WTC11 (cell line): ENCODE measurements at regions not wholly inside any gene's neighbourhood (a gene's known extent, or its start where the extent isn't known, plus 50 kb on each side); places are given as distances from the start of the nearest gene placed in this dataset.

Experiments
- ATAC-seq: fragments of 200-7000 bp; cut with Tn5 transposase; 2 replicates; pipeline ENCODE4 v1.10.0; 2021; ENCODE audit warnings: mild to moderate bottlenecking, moderate library complexity
- CTCF ChIA-PET: fragments of 300-600 bp; sonication (Branson Sonifier 250); formaldehyde crosslinking; loops from one replicate; lab custom pipeline; 2021; ENCODE audit warnings: antibody characterized with exemption; lab: Charles Lee
- POLR2A ChIA-PET: fragments of 350-600 bp; sonication (Branson Sonifier 250); formaldehyde crosslinking; loops from one replicate; lab custom pipeline; 2021; ENCODE audit warnings: antibody characterized with exemption; lab: Charles Lee
- DNase-seq: peaks from one replicate; pipeline ENCODE4 v3.0.0; 2021; ENCODE audit warnings: low spot score
- H3K27ac Mint-ChIP-seq: 2 replicates; pipeline ENCODE4 v1.8.0; 2021; ENCODE audit warnings: mixed read lengths
- H3K27me3 Mint-ChIP-seq: 2 replicates; pipeline ENCODE4 v1.8.0; 2021; ENCODE audit warnings: low read depth, mild to moderate bottlenecking, moderate library complexity, mixed read lengths
- H3K36me3 Mint-ChIP-seq: 2 replicates; pipeline ENCODE4 v1.8.0; 2021; ENCODE audit warnings: mixed read lengths
- H3K4me1 Mint-ChIP-seq: 2 replicates; pipeline ENCODE4 v1.8.0; 2022; ENCODE audit warnings: mixed read lengths
- H3K4me3 Mint-ChIP-seq: 2 replicates; pipeline ENCODE4 v1.8.0; 2021; ENCODE audit warnings: mild to moderate bottlenecking, moderate library complexity, mixed read lengths
- H3K9me3 Mint-ChIP-seq: 2 replicates; pipeline ENCODE4 v1.8.0; 2021; ENCODE audit warnings: mixed read lengths
- ATF3 ChIP-seq: sonication (generic); formaldehyde crosslinking; conservative IDR thresholded peaks from 2 replicates; pipeline ENCODE4 v1.8.1; 2022; ENCODE audit warnings: mild to moderate bottlenecking, missing genetic modification reagents
- E2F4 ChIP-seq: sonication (generic); formaldehyde crosslinking; IDR thresholded peaks from 2 replicates; pipeline ENCODE4 v1.8.1; 2022; ENCODE audit warnings: low read depth, mild to moderate bottlenecking, moderate library complexity, missing genetic modification reagents, borderline replicate concordance
- ESRRA ChIP-seq: sonication (generic); formaldehyde crosslinking; IDR thresholded peaks from 2 replicates; pipeline ENCODE4 v1.8.1; 2022; ENCODE audit warnings: mild to moderate bottlenecking, missing genetic modification reagents, borderline replicate concordance
- FOXP1 ChIP-seq: sonication (generic); formaldehyde crosslinking; IDR thresholded peaks from 2 replicates; pipeline ENCODE4 v1.8.0; 2022; ENCODE audit warnings: missing genetic modification reagents, mild to moderate bottlenecking, moderate library complexity, borderline replicate concordance
- HMGA2 ChIP-seq: fragments of 250-450 bp; sonication (Bioruptor Pico); IDR thresholded peaks from 2 replicates; pipeline ENCODE4 v1.4.0; 2021; ENCODE audit warnings: mild to moderate bottlenecking, moderate library complexity
- IRF1 ChIP-seq: sonication (generic); formaldehyde crosslinking; IDR thresholded peaks from 2 replicates; pipeline ENCODE4 v1.8.0; 2023; ENCODE audit warnings: missing genetic modification reagents
- JAZF1 ChIP-seq: fragments of 250-450 bp; sonication (Bioruptor Pico); IDR thresholded peaks from 2 replicates; pipeline ENCODE4 v1.9.0; 2021; ENCODE audit warnings: moderate library complexity, mild to moderate bottlenecking, inconsistent platforms
- JUN ChIP-seq: sonication (generic); formaldehyde crosslinking; IDR thresholded peaks from 2 replicates; pipeline ENCODE4 v1.8.0; 2023; ENCODE audit warnings: mild to moderate bottlenecking, missing genetic modification reagents
- KAT7 ChIP-seq: sonication (generic); formaldehyde crosslinking; IDR thresholded peaks from 2 replicates; pipeline ENCODE4 v1.8.1; 2023; ENCODE audit warnings: missing genetic modification reagents, mild to moderate bottlenecking, borderline replicate concordance
- NFATC4 ChIP-seq: fragments of 250-450 bp; sonication (Bioruptor Pico); IDR thresholded peaks from 2 replicates; pipeline ENCODE4 v1.9.0; 2021; ENCODE audit warnings: mild to moderate bottlenecking
- NR1H2 ChIP-seq: sonication (generic); formaldehyde crosslinking; IDR thresholded peaks from 2 replicates; pipeline ENCODE4 v1.9.0; 2021; ENCODE audit warnings: mild to moderate bottlenecking, moderate library complexity, missing genetic modification reagents
- RORB ChIP-seq: fragments of 250-450 bp; sonication (Bioruptor Pico); IDR thresholded peaks from 2 replicates; pipeline ENCODE4 v1.9.0; 2021; ENCODE audit warnings: mild to moderate bottlenecking
- SP1 ChIP-seq: sonication (generic); formaldehyde crosslinking; conservative IDR thresholded peaks from 2 replicates; pipeline ENCODE4 v1.8.1; 2022; ENCODE audit warnings: missing genetic modification reagents
- TCF7 ChIP-seq: sonication (generic); formaldehyde crosslinking; IDR thresholded peaks from 2 replicates; pipeline ENCODE4 v1.8.0; 2022; ENCODE audit warnings: mild to moderate bottlenecking, low read depth, missing genetic modification reagents, moderate library complexity
- TEAD1 ChIP-seq: sonication (generic); formaldehyde crosslinking; IDR thresholded peaks from 2 replicates; pipeline ENCODE4 v1.8.0; 2022; ENCODE audit warnings: mild to moderate bottlenecking, missing genetic modification reagents
- TP53 ChIP-seq: sonication (generic); formaldehyde crosslinking; IDR thresholded peaks from 2 replicates; pipeline ENCODE4 v1.8.1; 2023; ENCODE audit warnings: mild to moderate bottlenecking, missing genetic modification reagents
- USF1 ChIP-seq: sonication (generic); formaldehyde crosslinking; IDR thresholded peaks from 2 replicates; pipeline ENCODE4 v1.8.0; 2022; ENCODE audit warnings: mild to moderate bottlenecking, missing genetic modification reagents
- ZNF396 ChIP-seq: fragments of 250-450 bp; sonication (Bioruptor Pico); IDR thresholded peaks from 2 replicates; pipeline ENCODE4 v1.8.0; 2021; ENCODE audit warnings: mild to moderate bottlenecking, moderate library complexity, borderline replicate concordance
- ZSCAN18 ChIP-seq: fragments of 250-450 bp; sonication (Bioruptor Pico); IDR thresholded peaks from 2 replicates; pipeline ENCODE4 v2.1.2; 2022; ENCODE audit warnings: mild to moderate bottlenecking, moderate library complexity
- TF ChIP-seq, protein P1 (sequence below): sonication (generic); formaldehyde crosslinking; IDR thresholded peaks from 2 replicates; pipeline ENCODE4 v1.8.0; 2022; ENCODE audit warnings: mild to moderate bottlenecking, missing genetic modification reagents
- TF ChIP-seq, protein P2 (sequence below): fragments of 250-450 bp; sonication (Bioruptor Pico); IDR thresholded peaks from 2 replicates; pipeline ENCODE4 v1.9.0; 2021; ENCODE audit warnings: mild to moderate bottlenecking
- TF ChIP-seq, protein P3 (sequence below): fragments of 250-450 bp; sonication (Bioruptor Pico); IDR thresholded peaks from 2 replicates; pipeline ENCODE4 v1.8.0; 2021; ENCODE audit warnings: mild to moderate bottlenecking

GRCh38 chr2:12169721-12170120 lies 423.3 kb downstream of the LPIN1 start:
- POLR2A ChIA-PET = no interaction called here
- H3K27me3 Mint-ChIP-seq = no peaks in the 10 kb centered on the region; the same call in 1 of the 2 replicates
- no peaks in the 10 kb centered on the region for H3K9me3 Mint-ChIP-seq

DNA sequence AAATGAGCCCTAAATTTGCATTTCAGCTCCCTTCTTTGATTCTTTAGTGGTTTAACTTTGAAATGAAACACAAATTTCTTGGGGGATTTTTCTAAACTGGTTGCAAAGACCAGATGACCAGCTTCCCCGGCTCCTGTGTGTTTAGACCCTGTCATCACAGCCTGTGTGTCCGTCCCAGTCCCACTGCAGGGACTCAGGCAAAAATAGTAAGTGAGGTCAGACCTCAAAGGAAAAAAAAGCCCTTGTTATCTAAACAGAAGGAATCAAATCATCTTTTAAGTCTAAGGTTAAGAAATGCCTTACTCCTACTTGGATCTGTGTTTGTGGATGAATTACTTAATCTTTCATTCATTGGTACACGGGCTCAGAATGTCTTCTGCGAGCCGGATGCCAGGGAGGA lies 423.7 kb downstream of the LPIN1 start:
- ATAC-seq (no peak), DNase-seq (no peak)
- no peaks in the 10 kb centered on the region for H3K36me3 Mint-ChIP-seq
- CTCF ChIA-PET = interaction anchor here (1.4 kb wide), 1 partner anchor 151 kb away, joined by 3 read pairs; no protein-coding TSS in a partner anchor
- H3K9me3 Mint-ChIP-seq = no peaks in the 10 kb centered on the region
- no peaks in the 10 kb centered on the region; the same call in 1 of the 2 replicates for H3K27me3 Mint-ChIP-seq
- POLR2A ChIA-PET = no interaction called here
- H3K4me1 Mint-ChIP-seq = no peaks in the 10 kb centered on the region; the same call in 1 of the 2 replicates
- H3K4me3 Mint-ChIP-seq = no peak overlapping the region
- H3K27ac Mint-ChIP-seq = no peak overlapping the region
- no peak for TF ChIP-seq KAT7 (CRISPR knock-in tag)
- no peak for TF ChIP-seq NFATC4
- TF ChIP-seq HMGA2 (CRISPR knock-in tag) = no peak
- TF ChIP-seq, protein P1, sequence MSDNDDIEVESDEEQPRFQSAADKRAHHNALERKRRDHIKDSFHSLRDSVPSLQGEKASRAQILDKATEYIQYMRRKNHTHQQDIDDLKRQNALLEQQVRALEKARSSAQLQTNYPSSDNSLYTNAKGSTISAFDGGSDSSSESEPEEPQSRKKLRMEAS (CRISPR knock-in tag) = no peak
- no peak for TF ChIP-seq TEAD1
- TF ChIP-seq, protein P2, sequence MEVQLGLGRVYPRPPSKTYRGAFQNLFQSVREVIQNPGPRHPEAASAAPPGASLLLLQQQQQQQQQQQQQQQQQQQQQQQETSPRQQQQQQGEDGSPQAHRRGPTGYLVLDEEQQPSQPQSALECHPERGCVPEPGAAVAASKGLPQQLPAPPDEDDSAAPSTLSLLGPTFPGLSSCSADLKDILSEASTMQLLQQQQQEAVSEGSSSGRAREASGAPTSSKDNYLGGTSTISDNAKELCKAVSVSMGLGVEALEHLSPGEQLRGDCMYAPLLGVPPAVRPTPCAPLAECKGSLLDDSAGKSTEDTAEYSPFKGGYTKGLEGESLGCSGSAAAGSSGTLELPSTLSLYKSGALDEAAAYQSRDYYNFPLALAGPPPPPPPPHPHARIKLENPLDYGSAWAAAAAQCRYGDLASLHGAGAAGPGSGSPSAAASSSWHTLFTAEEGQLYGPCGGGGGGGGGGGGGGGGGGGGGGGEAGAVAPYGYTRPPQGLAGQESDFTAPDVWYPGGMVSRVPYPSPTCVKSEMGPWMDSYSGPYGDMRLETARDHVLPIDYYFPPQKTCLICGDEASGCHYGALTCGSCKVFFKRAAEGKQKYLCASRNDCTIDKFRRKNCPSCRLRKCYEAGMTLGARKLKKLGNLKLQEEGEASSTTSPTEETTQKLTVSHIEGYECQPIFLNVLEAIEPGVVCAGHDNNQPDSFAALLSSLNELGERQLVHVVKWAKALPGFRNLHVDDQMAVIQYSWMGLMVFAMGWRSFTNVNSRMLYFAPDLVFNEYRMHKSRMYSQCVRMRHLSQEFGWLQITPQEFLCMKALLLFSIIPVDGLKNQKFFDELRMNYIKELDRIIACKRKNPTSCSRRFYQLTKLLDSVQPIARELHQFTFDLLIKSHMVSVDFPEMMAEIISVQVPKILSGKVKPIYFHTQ (CRISPR knock-in tag) = no peak
- TF ChIP-seq FOXP1 (CRISPR knock-in tag) = no peak
- no peak for TF ChIP-seq ATF3
- no peak for TF ChIP-seq RORB (CRISPR knock-in tag)
- no peak for TF ChIP-seq JUN
- TF ChIP-seq IRF1 (CRISPR knock-in tag) = no peak
- TF ChIP-seq E2F4 = no peak
- TF ChIP-seq SP1 = no peak
- no peak for TF ChIP-seq ZNF396 (CRISPR knock-in tag)

More at GRCh38 chr2:12169721-12170120, 423.3 kb downstream of the LPIN1 start:
- CTCF ChIA-PET = interaction anchor here (1.4 kb wide), 1 partner anchor 150 kb away, joined by 3 read pairs; no protein-coding TSS in a partner anchor
- no peak for TF ChIP-seq JUN
- TF ChIP-seq TP53 (CRISPR knock-in tag) = no peak
- TF ChIP-seq, protein P3, sequence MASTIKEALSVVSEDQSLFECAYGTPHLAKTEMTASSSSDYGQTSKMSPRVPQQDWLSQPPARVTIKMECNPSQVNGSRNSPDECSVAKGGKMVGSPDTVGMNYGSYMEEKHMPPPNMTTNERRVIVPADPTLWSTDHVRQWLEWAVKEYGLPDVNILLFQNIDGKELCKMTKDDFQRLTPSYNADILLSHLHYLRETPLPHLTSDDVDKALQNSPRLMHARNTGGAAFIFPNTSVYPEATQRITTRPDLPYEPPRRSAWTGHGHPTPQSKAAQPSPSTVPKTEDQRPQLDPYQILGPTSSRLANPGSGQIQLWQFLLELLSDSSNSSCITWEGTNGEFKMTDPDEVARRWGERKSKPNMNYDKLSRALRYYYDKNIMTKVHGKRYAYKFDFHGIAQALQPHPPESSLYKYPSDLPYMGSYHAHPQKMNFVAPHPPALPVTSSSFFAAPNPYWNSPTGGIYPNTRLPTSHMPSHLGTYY (CRISPR knock-in tag) = no peak
- no peak for TF ChIP-seq TCF7 (CRISPR knock-in tag)
- TF ChIP-seq ESRRA (CRISPR knock-in tag) = no peak
- TF ChIP-seq ZSCAN18 (CRISPR knock-in tag) = no peak
- TF ChIP-seq SP1 = no peak
- TF ChIP-seq RORB (CRISPR knock-in tag) = no peak
- TF ChIP-seq E2F4 = no peak
- no peak for TF ChIP-seq JAZF1 (CRISPR knock-in tag)
- TF ChIP-seq NR1H2 (CRISPR knock-in tag) = no peak
- no peak for TF ChIP-seq USF1 (CRISPR knock-in tag)
- Mint-ChIP-seq H3K36me3 (no peaks in the 10 kb centered on the region), H3K4me3 (no peak overlapping the region), H3K4me1 (no peaks in the 10 kb centered on the region), H3K27ac (no peak overlapping the region)
- ATAC-seq = no peak
- DNase-seq = no peak
